Peyer's patch (tissue), 4 donors: ENCODE measurements at regions not wholly inside any gene's neighbourhood (a gene's known extent, or its start where the extent isn't known, plus 50 kb on each side); places are given as distances from the start of the nearest gene placed in this dataset.

ENCODE experiments used
- DNase-seq, 3 donors: peaks; one replicate each; pipeline ENCODE4 v3.0.0-alpha.2; 2017 to 2019
- H3K27ac ChIP-seq, 4 donors: fragments of 200-600 bp; sonication (generic); one replicate each; pipeline ENCODE4 v1.5.1; 2016 to 2019
- H3K27me3 ChIP-seq, 2 donors: fragments of 200-600 bp; sonication (generic); one replicate each; pipeline ENCODE4 v1.5.1; 2019
- H3K36me3 ChIP-seq, 3 donors: fragments of 200-600 bp; sonication (generic); one replicate each; pipeline ENCODE4 v1.5.1; 2016 to 2019
- H3K4me1 ChIP-seq, 4 donors: fragments of 200-600 bp; sonication (generic); one replicate each; pipeline ENCODE4 v1.5.1; 2016 to 2019
- H3K4me3 ChIP-seq, 4 donors: fragments of 200-600 bp; sonication (generic); 1 replicate in 3 of 4; 2 replicates in 1 of 4; pipeline ENCODE4 v1.5.1; 2016 to 2019; ENCODE audit warnings: mild to moderate bottlenecking in 1 of 4
- H3K9me3 ChIP-seq, 4 donors: fragments of 200-600 bp; sonication (generic); one replicate each; pipeline ENCODE4 v1.5.1; 2016 to 2019; ENCODE audit warnings: mild to moderate bottlenecking in 1 of 4
- POLR2A ChIP-seq, 2 donors: fragments of 450-650 bp; IDR thresholded peaks; one replicate each; pipeline ENCODE4 v1.5.1; 2017; ENCODE audit warnings: antibody characterized with exemption in 2 of 2, mild to moderate bottlenecking in 2 of 2, moderate library complexity in 2 of 2
- TF ChIP-seq, protein P1 (sequence below), 6 experiments: fragments of 450-650 bp in 4 of 6; fragments of 200-600 bp in 2 of 6; sonication (generic) in 1 of 6; IDR thresholded peaks; one replicate each; pipeline ENCODE4 v1.5.1; 2017 to 2019; ENCODE audit warnings: antibody characterized with exemption in 6 of 6, mild to moderate bottlenecking in 3 of 6, moderate library complexity in 1 of 6

- no peaks in the 10 kb centered on the region for H3K4me1 ChIP-seq
- TF ChIP-seq POLR2A (IDR thresholded peaks at IDR 0.05) = no peak
- TF ChIP-seq, protein P1, sequence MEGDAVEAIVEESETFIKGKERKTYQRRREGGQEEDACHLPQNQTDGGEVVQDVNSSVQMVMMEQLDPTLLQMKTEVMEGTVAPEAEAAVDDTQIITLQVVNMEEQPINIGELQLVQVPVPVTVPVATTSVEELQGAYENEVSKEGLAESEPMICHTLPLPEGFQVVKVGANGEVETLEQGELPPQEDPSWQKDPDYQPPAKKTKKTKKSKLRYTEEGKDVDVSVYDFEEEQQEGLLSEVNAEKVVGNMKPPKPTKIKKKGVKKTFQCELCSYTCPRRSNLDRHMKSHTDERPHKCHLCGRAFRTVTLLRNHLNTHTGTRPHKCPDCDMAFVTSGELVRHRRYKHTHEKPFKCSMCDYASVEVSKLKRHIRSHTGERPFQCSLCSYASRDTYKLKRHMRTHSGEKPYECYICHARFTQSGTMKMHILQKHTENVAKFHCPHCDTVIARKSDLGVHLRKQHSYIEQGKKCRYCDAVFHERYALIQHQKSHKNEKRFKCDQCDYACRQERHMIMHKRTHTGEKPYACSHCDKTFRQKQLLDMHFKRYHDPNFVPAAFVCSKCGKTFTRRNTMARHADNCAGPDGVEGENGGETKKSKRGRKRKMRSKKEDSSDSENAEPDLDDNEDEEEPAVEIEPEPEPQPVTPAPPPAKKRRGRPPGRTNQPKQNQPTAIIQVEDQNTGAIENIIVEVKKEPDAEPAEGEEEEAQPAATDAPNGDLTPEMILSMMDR (IDR thresholded peaks at IDR 0.05) = no peak
- DNase-seq = no peak
- no peaks in the 10 kb centered on the region for H3K36me3 ChIP-seq
- no peak overlapping the region for H3K27ac ChIP-seq
- no peak overlapping the region for H3K4me3 ChIP-seq
- no peaks in the 10 kb centered on the region for H3K27me3 ChIP-seq
- no peaks in the 10 kb centered on the region for H3K9me3 ChIP-seq
These were observed 548.5 kb downstream of the SLITRK1 start for GRCh38 chr13:83333614-83334388.

DNA sequence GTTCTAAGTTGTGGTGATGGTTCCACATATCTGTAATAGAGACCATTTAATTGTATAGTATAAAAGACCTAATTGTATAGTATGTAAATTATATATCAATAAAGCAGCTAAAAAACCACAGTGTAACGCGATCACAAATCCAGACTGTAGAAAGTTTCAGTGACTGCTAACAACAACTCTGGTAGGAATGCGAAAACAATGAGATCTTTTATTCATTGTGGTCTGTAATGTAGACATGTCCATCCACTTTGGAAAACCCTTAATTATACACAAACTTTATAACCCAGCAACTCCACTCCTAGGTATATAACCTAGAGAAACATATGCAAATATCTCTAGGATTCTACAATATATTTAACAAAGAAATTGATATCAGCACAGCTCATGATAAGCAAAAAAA is 549.5 kb downstream of the SLITRK1 start:
- Histone ChIP-seq H3K36me3 (no peaks in the 10 kb centered on the region), H3K9me3 (no peaks in the 10 kb centered on the region), H3K27ac (no peak overlapping the region), H3K4me1 (no peaks in the 10 kb centered on the region), H3K27me3 (no peaks in the 10 kb centered on the region), H3K4me3 (no peak overlapping the region)
- TF ChIP-seq POLR2A (IDR thresholded peaks at IDR 0.05) = no peak
- TF ChIP-seq, protein P1 (IDR thresholded peaks at IDR 0.05) = no peak
- no peak for DNase-seq

- Histone ChIP-seq H3K27ac (no peak overlapping the region), H3K4me1 (no peaks in the 10 kb centered on the region), H3K36me3 (no peaks in the 10 kb centered on the region), H3K9me3 (no peaks in the 10 kb centered on the region), H3K4me3 (no peak overlapping the region), H3K27me3 (no peaks in the 10 kb centered on the region)
- DNase-seq = no peak
- no peak for TF ChIP-seq POLR2A (IDR thresholded peaks at IDR 0.05)
- TF ChIP-seq, protein P1 (IDR thresholded peaks at IDR 0.05) = no peak
These were observed 555.2 kb downstream of the SLITRK1 start for GRCh38 chr13:83327091-83327490.

GRCh38 chr13:83325125-83325853 is 557.0 kb downstream of the SLITRK1 start:
- H3K4me1 ChIP-seq = no peaks in the 10 kb centered on the region
- no peak overlapping the region for H3K27ac ChIP-seq
- no peak for DNase-seq
- no peaks in the 10 kb centered on the region for H3K27me3 ChIP-seq
- H3K36me3 ChIP-seq = no peaks in the 10 kb centered on the region
- TF ChIP-seq, protein P1 (IDR thresholded peaks at IDR 0.05) = no peak
- no peak for TF ChIP-seq POLR2A (IDR thresholded peaks at IDR 0.05)
- H3K9me3 ChIP-seq = no peaks in the 10 kb centered on the region
- no peak overlapping the region for H3K4me3 ChIP-seq

GRCh38 chr13:83311886-83312577 is 570.2 kb downstream of the SLITRK1 start:
- Histone ChIP-seq H3K4me1 (no peaks in the 10 kb centered on the region), H3K9me3 (no peaks in the 10 kb centered on the region), H3K4me3 (no peak overlapping the region), H3K27ac (no peak overlapping the region), H3K27me3 (no peaks in the 10 kb centered on the region), H3K36me3 (no peaks in the 10 kb centered on the region)
- no peak for TF ChIP-seq POLR2A (IDR thresholded peaks at IDR 0.05)
- TF ChIP-seq, protein P1 (IDR thresholded peaks at IDR 0.05) = no peak
- no peak for DNase-seq
